ENCODE measurements at regions not wholly inside any gene's neighbourhood (a gene's known extent, or its start where the extent isn't known, plus 50 kb on each side); places are given as distances from the start of the nearest gene placed in this dataset.

DNA sequence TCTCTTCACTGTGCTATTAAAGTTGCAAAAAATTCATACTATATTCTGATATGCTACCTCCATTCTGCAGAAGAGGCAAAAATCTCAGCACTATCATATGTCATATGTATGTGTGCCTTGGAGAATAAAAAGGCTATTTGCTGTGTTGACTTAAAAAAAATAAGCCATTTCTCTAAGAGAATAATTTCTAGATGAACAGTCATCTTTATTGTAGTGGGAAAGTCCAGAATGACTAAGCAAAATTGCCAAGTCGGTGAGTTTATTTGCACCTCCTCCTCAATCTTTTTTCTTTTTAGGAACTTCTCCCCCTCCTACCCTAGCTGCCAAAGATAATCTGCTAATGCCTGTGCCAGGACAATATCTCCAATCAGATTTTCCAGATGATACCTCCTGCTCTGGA lies 353.8 kb upstream of the FAR2 start:
- H3K27me3 ChIP-seq (replicated peaks; ENCODE audit: insufficient read depth, low read depth, low read length, poor library complexity): no peaks in the 10 kb centered on the region
- DNase-seq (ENCODE audit: low spot score): no peak
- H3K4me1 ChIP-seq (ENCODE audit: insufficient read depth, low read length, poor library complexity, severe bottlenecking): no peaks in the 10 kb centered on the region
- POLR2A ChIA-PET (ENCODE audit: low non-redundant PET): no interaction called here
- H3K4me3 ChIP-seq (ENCODE audit: low read depth, low read length, poor library complexity, severe bottlenecking): no peak overlapping the region
- no TSS peak for BruUV-seq (replicated peaks)
- TF ChIP-seq, protein P1, sequence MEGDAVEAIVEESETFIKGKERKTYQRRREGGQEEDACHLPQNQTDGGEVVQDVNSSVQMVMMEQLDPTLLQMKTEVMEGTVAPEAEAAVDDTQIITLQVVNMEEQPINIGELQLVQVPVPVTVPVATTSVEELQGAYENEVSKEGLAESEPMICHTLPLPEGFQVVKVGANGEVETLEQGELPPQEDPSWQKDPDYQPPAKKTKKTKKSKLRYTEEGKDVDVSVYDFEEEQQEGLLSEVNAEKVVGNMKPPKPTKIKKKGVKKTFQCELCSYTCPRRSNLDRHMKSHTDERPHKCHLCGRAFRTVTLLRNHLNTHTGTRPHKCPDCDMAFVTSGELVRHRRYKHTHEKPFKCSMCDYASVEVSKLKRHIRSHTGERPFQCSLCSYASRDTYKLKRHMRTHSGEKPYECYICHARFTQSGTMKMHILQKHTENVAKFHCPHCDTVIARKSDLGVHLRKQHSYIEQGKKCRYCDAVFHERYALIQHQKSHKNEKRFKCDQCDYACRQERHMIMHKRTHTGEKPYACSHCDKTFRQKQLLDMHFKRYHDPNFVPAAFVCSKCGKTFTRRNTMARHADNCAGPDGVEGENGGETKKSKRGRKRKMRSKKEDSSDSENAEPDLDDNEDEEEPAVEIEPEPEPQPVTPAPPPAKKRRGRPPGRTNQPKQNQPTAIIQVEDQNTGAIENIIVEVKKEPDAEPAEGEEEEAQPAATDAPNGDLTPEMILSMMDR (conservative IDR thresholded peaks at IDR 0.05; ENCODE audit: low read depth, low read length): no peak
- TF ChIP-seq EZH2 (IDR thresholded peaks at IDR 0.05; ENCODE audit: borderline replicate concordance, low read depth, low read length, poor library complexity, severe bottlenecking): no peak
- intact Hi-C loops (cut with micrococcal nuclease; ENCODE audit: unreplicated experiment): no loop called here
- H3K9me3 ChIP-seq (ENCODE audit: low read depth, low read length, poor library complexity, severe bottlenecking): no peaks in the 10 kb centered on the region
- no peaks in the 10 kb centered on the region for H3K36me3 ChIP-seq (ENCODE audit: insufficient read depth, low read length, poor library complexity, severe bottlenecking)
- no peak overlapping the region for H3K27ac ChIP-seq (ENCODE audit: low read depth, low read length, poor library complexity, severe bottlenecking)
- CTCF ChIA-PET: no interaction called here

DNA sequence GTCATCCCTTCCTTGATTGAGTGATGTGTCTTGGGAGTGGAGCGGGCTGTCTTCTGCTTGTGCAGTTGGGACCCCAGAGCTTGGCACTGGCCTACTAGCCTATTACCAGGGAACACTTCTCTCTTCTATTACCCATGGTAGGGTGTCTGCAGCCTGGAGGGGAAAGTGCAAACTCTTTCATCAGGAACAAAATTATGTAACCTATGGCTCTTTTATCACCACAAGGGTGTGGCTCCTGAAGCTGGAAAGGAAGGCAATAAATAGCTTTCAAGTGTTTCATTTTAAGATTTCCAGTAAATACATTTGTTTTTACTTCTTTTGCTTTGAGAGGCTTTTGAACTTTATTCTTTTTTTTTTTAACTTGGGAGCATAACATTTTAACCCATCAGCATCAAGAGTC lies 349.7 kb upstream of the FAR2 start:
- POLR2A ChIA-PET (ENCODE audit: low non-redundant PET): no interaction called here
- Histone ChIP-seq H3K9me3 (ENCODE audit: low read depth, low read length, poor library complexity, severe bottlenecking) (no peaks in the 10 kb centered on the region), H3K4me3 (ENCODE audit: low read depth, low read length, poor library complexity, severe bottlenecking) (no peak overlapping the region), H3K27me3 (replicated peaks; ENCODE audit: insufficient read depth, low read depth, low read length, poor library complexity) (no peaks in the 10 kb centered on the region), H3K36me3 (ENCODE audit: insufficient read depth, low read length, poor library complexity, severe bottlenecking) (no peaks in the 10 kb centered on the region), H3K4me1 (ENCODE audit: insufficient read depth, low read length, poor library complexity, severe bottlenecking) (no peaks in the 10 kb centered on the region), H3K27ac (ENCODE audit: low read depth, low read length, poor library complexity, severe bottlenecking) (no peak overlapping the region)
- CTCF ChIA-PET: interaction anchor here (0.7 kb wide), 1 partner anchor 1095 kb away, joined by 3 read pairs; no protein-coding TSS in a partner anchor
- DNase-seq (ENCODE audit: low spot score): no peak
- intact Hi-C loops (cut with micrococcal nuclease; ENCODE audit: unreplicated experiment): no loop called here
- no TSS peak for BruUV-seq (replicated peaks)
- TF ChIP-seq, protein P1 (conservative IDR thresholded peaks at IDR 0.05; ENCODE audit: low read depth, low read length): no peak
- TF ChIP-seq EZH2 (IDR thresholded peaks at IDR 0.05; ENCODE audit: borderline replicate concordance, low read depth, low read length, poor library complexity, severe bottlenecking): no peak

- intact Hi-C loops (cut with micrococcal nuclease; ENCODE audit: unreplicated experiment): no loop called here
- CTCF ChIA-PET: no interaction called here
- Histone ChIP-seq H3K36me3 (ENCODE audit: insufficient read depth, low read length, poor library complexity, severe bottlenecking) (no peaks in the 10 kb centered on the region), H3K4me3 (ENCODE audit: low read depth, low read length, poor library complexity, severe bottlenecking) (no peak overlapping the region), H3K27me3 (replicated peaks; ENCODE audit: insufficient read depth, low read depth, low read length, poor library complexity) (no peaks in the 10 kb centered on the region), H3K4me1 (ENCODE audit: insufficient read depth, low read length, poor library complexity, severe bottlenecking) (no peaks in the 10 kb centered on the region), H3K9me3 (ENCODE audit: low read depth, low read length, poor library complexity, severe bottlenecking) (no peaks in the 10 kb centered on the region), H3K27ac (ENCODE audit: low read depth, low read length, poor library complexity, severe bottlenecking) (no peak overlapping the region)
- BruUV-seq (replicated peaks): no TSS peak
- POLR2A ChIA-PET (ENCODE audit: low non-redundant PET): no interaction called here
- DNase-seq (ENCODE audit: low spot score): no peak
- TF ChIP-seq EZH2 (IDR thresholded peaks at IDR 0.05; ENCODE audit: borderline replicate concordance, low read depth, low read length, poor library complexity, severe bottlenecking): no peak
- TF ChIP-seq, protein P1 (conservative IDR thresholded peaks at IDR 0.05; ENCODE audit: low read depth, low read length): no peak
These were observed 348.9 kb upstream of the FAR2 start for GRCh38 chr12:28800129-28800528.
